ENCODE measurements at regions not wholly inside any gene's neighbourhood (a gene's known extent, or its start where the extent isn't known, plus 50 kb on each side); places are given as distances from the start of the nearest gene placed in this dataset.

DNA sequence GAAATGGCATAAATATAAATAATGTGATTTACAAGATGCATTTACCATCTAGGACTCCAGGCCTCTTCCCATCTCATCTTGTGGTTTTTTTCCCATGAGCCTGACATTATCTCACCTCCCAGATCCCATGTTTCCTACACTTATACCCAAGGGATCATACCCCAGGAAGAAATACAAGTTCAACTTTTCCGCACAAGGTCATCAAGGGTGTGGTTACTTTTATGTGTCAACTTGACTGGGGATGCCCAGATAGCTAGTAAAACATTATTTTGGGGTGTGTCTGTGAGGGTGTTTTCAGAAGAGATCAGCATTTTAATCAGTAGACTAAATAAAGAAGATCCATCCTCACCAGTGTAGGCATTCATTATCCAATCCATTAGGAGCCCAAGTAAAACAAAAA is 176.3 kb upstream of the TNFAIP3 start:
- TF ChIP-seq, protein P1, sequence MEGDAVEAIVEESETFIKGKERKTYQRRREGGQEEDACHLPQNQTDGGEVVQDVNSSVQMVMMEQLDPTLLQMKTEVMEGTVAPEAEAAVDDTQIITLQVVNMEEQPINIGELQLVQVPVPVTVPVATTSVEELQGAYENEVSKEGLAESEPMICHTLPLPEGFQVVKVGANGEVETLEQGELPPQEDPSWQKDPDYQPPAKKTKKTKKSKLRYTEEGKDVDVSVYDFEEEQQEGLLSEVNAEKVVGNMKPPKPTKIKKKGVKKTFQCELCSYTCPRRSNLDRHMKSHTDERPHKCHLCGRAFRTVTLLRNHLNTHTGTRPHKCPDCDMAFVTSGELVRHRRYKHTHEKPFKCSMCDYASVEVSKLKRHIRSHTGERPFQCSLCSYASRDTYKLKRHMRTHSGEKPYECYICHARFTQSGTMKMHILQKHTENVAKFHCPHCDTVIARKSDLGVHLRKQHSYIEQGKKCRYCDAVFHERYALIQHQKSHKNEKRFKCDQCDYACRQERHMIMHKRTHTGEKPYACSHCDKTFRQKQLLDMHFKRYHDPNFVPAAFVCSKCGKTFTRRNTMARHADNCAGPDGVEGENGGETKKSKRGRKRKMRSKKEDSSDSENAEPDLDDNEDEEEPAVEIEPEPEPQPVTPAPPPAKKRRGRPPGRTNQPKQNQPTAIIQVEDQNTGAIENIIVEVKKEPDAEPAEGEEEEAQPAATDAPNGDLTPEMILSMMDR (IDR thresholded peaks at IDR 0.05), result no peak
- TF ChIP-seq POLR2A (IDR thresholded peaks at IDR 0.05) (no peak), EP300 (IDR thresholded peaks at IDR 0.05) (no peak), POLR2AphosphoS5 (IDR thresholded peaks at IDR 0.05) (no peak)

Data from upper lobe of left lung (tissue), 4 donors.